Peyer's patch (tissue), 4 donors: ENCODE measurements at regions not wholly inside any gene's neighbourhood (a gene's known extent, or its start where the extent isn't known, plus 50 kb on each side); places are given as distances from the start of the nearest gene placed in this dataset.

ENCODE experiments used
- CTCF ChIP-seq, 6 experiments: fragments of 450-650 bp in 4 of 6; fragments of 200-600 bp in 2 of 6; sonication (generic) in 1 of 6; IDR thresholded peaks; one replicate each; pipeline ENCODE4 v1.5.1; 2017 to 2019; ENCODE audit warnings: antibody characterized with exemption in 6 of 6, mild to moderate bottlenecking in 3 of 6, moderate library complexity in 1 of 6
- POLR2A ChIP-seq, 2 donors: fragments of 450-650 bp; IDR thresholded peaks; one replicate each; pipeline ENCODE4 v1.5.1; 2017; ENCODE audit warnings: antibody characterized with exemption in 2 of 2, mild to moderate bottlenecking in 2 of 2, moderate library complexity in 2 of 2

GRCh38 chr9:61669352-61669751, 479.5 kb downstream of the SPATA31A7 start:
- TF ChIP-seq CTCF (IDR thresholded peaks at IDR 0.05) (no peak), POLR2A (IDR thresholded peaks at IDR 0.05) (no peak)
